Breast epithelium (tissue), 3 donors: ENCODE measurements at regions not wholly inside any gene's neighbourhood (a gene's known extent, or its start where the extent isn't known, plus 50 kb on each side); places are given as distances from the start of the nearest gene placed in this dataset.

ENCODE experiments used
- POLR2A ChIP-seq: fragments of 450-650 bp; IDR thresholded peaks from one replicate; pipeline ENCODE4 v1.6.1; 2016; ENCODE audit warnings: antibody characterized with exemption, mild to moderate bottlenecking, moderate library complexity
- POLR2AphosphoS5 ChIP-seq, 3 donors: sonication (generic); formaldehyde crosslinking; IDR thresholded peaks; one replicate each; pipeline ENCODE4 v1.6.1; 2017; ENCODE audit warnings: antibody characterized with exemption in 3 of 3

- no peak for TF ChIP-seq POLR2A
- no peak for TF ChIP-seq POLR2AphosphoS5 (IDR thresholded peaks at IDR 0.05)
Measured at GRCh38 chr2:180449171-180449915, 442.2 kb upstream of the CWC22 start.
